B cell (primary cell): ENCODE measurements at regions not wholly inside any gene's neighbourhood (a gene's known extent, or its start where the extent isn't known, plus 50 kb on each side); places are given as distances from the start of the nearest gene placed in this dataset.

Source experiments
- ATAC-seq: fragments of 200-7000 bp; cut with Tn5 transposase; one replicate; pipeline ENCODE4 v1.10.0; 2021; ENCODE audit warnings: low read depth, mild to moderate bottlenecking, moderate number of reproducible peaks, moderate library complexity
- CTCF ChIA-PET: fragments of 350-600 bp; sonication (Branson Sonifier 250); formaldehyde crosslinking; loops from one replicate; lab custom pipeline; 2021; ENCODE audit warnings: antibody characterized with exemption, inconsistent platforms; lab: Charles Lee
- POLR2A ChIA-PET: fragments of 350-600 bp; sonication (Branson Sonifier 250); formaldehyde crosslinking; loops from one replicate; lab custom pipeline; 2021; ENCODE audit warnings: antibody characterized with exemption; lab: Charles Lee
- DNase-seq: peaks from one replicate; pipeline ENCODE4 v3.0.0; 2013
- H2AFZ ChIP-seq: 2 replicates; pipeline ENCODE4 v1.6.1; 2012; ENCODE audit warnings: mild to moderate bottlenecking, low read depth, low read length; ENCODE audit not compliant: insufficient read depth, poor library complexity, severe bottlenecking
- H3K27ac ChIP-seq, 2 donors: 1 replicate in 1 of 2; 2 replicates in 1 of 2; pipeline ENCODE4 v1.5.1; 2012 to 2013; ENCODE audit warnings: low read length in 2 of 2, mild to moderate bottlenecking in 2 of 2, moderate library complexity in 1 of 2
- H3K27me3 ChIP-seq, 4 experiments: fragments of 200-600 bp in 1 of 4; sonication (generic) in 1 of 4; replicated peaks in 1 of 4; 1 replicate in 2 of 4; 2 replicates in 2 of 4; pipeline versions ENCODE4 v1.6.1 to v1.7.0; 2013 to 2016; ENCODE audit warnings: low read length in 3 of 4, mild to moderate bottlenecking in 2 of 4, mixed read lengths in 1 of 4, moderate library complexity in 1 of 4; ENCODE audit not compliant: insufficient read depth in 4 of 4, control insufficient read depth in 3 of 4; ENCODE audit errors: control extremely low read depth in 1 of 4
- H3K36me3 ChIP-seq, 2 experiments: replicated peaks in 1 of 2; 1 replicate in 1 of 2; 2 replicates in 1 of 2; pipeline versions ENCODE4 v1.6.1 to v1.7.1; 2013; ENCODE audit warnings: low read length in 1 of 2; ENCODE audit not compliant: insufficient read depth in 2 of 2, control insufficient read depth in 1 of 2; ENCODE audit errors: control extremely low read depth in 1 of 2, extremely low read depth in 1 of 2
- H3K4me1 ChIP-seq, 2 donors: fragments of 200-600 bp in 1 of 2; sonication (generic) in 1 of 2; 1 replicate in 1 of 2; 2 replicates in 1 of 2; pipeline versions ENCODE4 v1.5.1 to v1.6.1; 2013 to 2017; ENCODE audit warnings: low read length in 2 of 2; ENCODE audit not compliant: control insufficient read depth in 2 of 2, insufficient read depth in 2 of 2
- H3K4me2 ChIP-seq: replicated peaks from 2 replicates; pipeline ENCODE3; 2012; ENCODE audit warnings: mild to moderate bottlenecking, low read depth, low read length; ENCODE audit not compliant: poor library complexity, severe bottlenecking
- H3K4me3 ChIP-seq, 5 experiments: fragments of 200-600 bp in 1 of 5; sonication (generic) in 1 of 5; 1 replicate in 3 of 5; 2 replicates in 2 of 5; pipeline versions ENCODE4 v1.5.1 to v1.7.0; 2011 to 2016; ENCODE audit warnings: low read length in 4 of 5, mild to moderate bottlenecking in 4 of 5, low read depth in 2 of 5, control low read depth in 1 of 5, moderate library complexity in 1 of 5; ENCODE audit not compliant: insufficient read depth in 1 of 5; ENCODE audit errors: control extremely low read depth in 1 of 5, extremely low read depth in 1 of 5
- H3K79me2 ChIP-seq: fragments of 200-600 bp; sonication (generic); one replicate; pipeline ENCODE4 v1.6.0; 2016; ENCODE audit warnings: low read length; ENCODE audit not compliant: control insufficient read depth, insufficient read depth
- H3K9ac ChIP-seq: fragments of 200-600 bp; sonication (generic); 2 replicates; pipeline ENCODE4 v1.6.1; 2017; ENCODE audit warnings: mild to moderate bottlenecking, low read length, moderate library complexity
- H3K9me3 ChIP-seq, 3 donors: one replicate each; pipeline versions ENCODE4 v1.6.1 to v1.7.1; 2013; ENCODE audit warnings: low read length in 2 of 3; ENCODE audit not compliant: control insufficient read depth in 2 of 3, insufficient read depth in 1 of 3; ENCODE audit errors: control extremely low read depth in 1 of 3
- H4K20me1 ChIP-seq: 2 replicates; pipeline ENCODE4 v1.6.0; 2012; ENCODE audit warnings: mild to moderate bottlenecking, low read length; ENCODE audit not compliant: insufficient read depth, control insufficient read depth, poor library complexity, severe bottlenecking
- H3K27ac Mint-ChIP-seq: one replicate; pipeline ENCODE4 v1.8.0; 2021; ENCODE audit warnings: mixed read lengths
- H3K27me3 Mint-ChIP-seq: one replicate; pipeline ENCODE4 v1.8.0; 2021; ENCODE audit warnings: mixed read lengths
- H3K4me1 Mint-ChIP-seq: one replicate; pipeline ENCODE4 v1.8.0; 2021; ENCODE audit warnings: mixed read lengths
- H3K4me3 Mint-ChIP-seq: one replicate; pipeline ENCODE4 v1.8.0; 2021; ENCODE audit warnings: mixed read lengths
- H3K9me3 Mint-ChIP-seq: one replicate; pipeline ENCODE4 v1.8.0; 2022; ENCODE audit warnings: mixed read lengths; ENCODE audit not compliant: insufficient read depth
- CTCF ChIP-seq: fragments of 200-600 bp; IDR thresholded peaks from one replicate; pipeline ENCODE4 v1.8.0; 2022; ENCODE audit warnings: antibody characterized with exemption, mild to moderate bottlenecking
- EZH2 ChIP-seq: IDR thresholded peaks from 2 replicates; pipeline ENCODE4 v1.6.1; 2012; ENCODE audit warnings: borderline replicate concordance, low read depth, mild to moderate bottlenecking, moderate library complexity, low read length; ENCODE audit not compliant: insufficient read depth, poor library complexity, severe bottlenecking
- WGBS: methylation state at CpG from one replicate; pipeline ENCODE4 v1.1.5; 2013; ENCODE audit warnings: missing lambda C conversion rate; ENCODE audit not compliant: insufficient coverage; 5-methylcytosine and 5-hydroxymethylcytosine counted together
- intact Hi-C: fragments of 100-400 bp; cut with micrococcal nuclease; formaldehyde crosslinking; loops from one replicate; pipeline ENCODE4 v1.10.0; 2022

GRCh38 chr6:126152372-126152745 is 166.0 kb downstream of the TRMT11 start:
- Mint-ChIP-seq H3K4me3 (no peak overlapping the region), H3K4me1 (peaks cover 5% of the 10 kb centered on the region), H3K27ac (no peak overlapping the region), H3K27me3 (no peaks in the 10 kb centered on the region), H3K9me3 (no peaks in the 10 kb centered on the region)
- ChIA-PET POLR2A (no interaction called here), CTCF (no interaction called here)
- Histone ChIP-seq H3K4me3 (no peak overlapping the region), H3K4me1 (peaks cover 0 to 6% of the 10 kb centered on the region in 2 donors), H3K79me2 (no peaks in the 10 kb centered on the region), H3K4me2 (no peak overlapping the region), H3K36me3 (no peaks in the 10 kb centered on the region), H3K9ac (no peak overlapping the region), H4K20me1 (no peaks in the 10 kb centered on the region), H3K9me3 (no peaks in the 10 kb centered on the region), H3K27me3 (no peaks in the 10 kb centered on the region), H3K27ac (no peak overlapping the region), H2AFZ (no peak overlapping the region)
- intact Hi-C loops: no loop called here
- TF ChIP-seq EZH2: no peak
- no peak for TF ChIP-seq CTCF
- DNase-seq (no peak), ATAC-seq (no peak)

- Mint-ChIP-seq H3K4me1 (peaks cover 6% of the 10 kb centered on the region), H3K27me3 (no peaks in the 10 kb centered on the region), H3K27ac (no peak overlapping the region), H3K4me3 (no peak overlapping the region), H3K9me3 (no peaks in the 10 kb centered on the region)
- Histone ChIP-seq H3K4me2 (no peak overlapping the region), H3K27ac (no peak overlapping the region), H3K4me3 (no peak overlapping the region), H3K9ac (no peak overlapping the region), H3K9me3 (no peaks in the 10 kb centered on the region), H4K20me1 (no peaks in the 10 kb centered on the region), H3K36me3 (no peaks in the 10 kb centered on the region), H3K4me1 (peaks cover 0 to 6% of the 10 kb centered on the region in 2 donors), H3K79me2 (no peaks in the 10 kb centered on the region), H2AFZ (no peak overlapping the region), H3K27me3 (no peaks in the 10 kb centered on the region)
- ATAC-seq: no peak
- DNase-seq: no peak
- intact Hi-C loops: no loop called here
- WGBS: 100% methylated on average over 2 of the region's 3 CpGs
- ChIA-PET CTCF (no interaction called here), POLR2A (no interaction called here)
- TF ChIP-seq EZH2: no peak
- TF ChIP-seq CTCF: no peak
These were observed 167.3 kb downstream of the TRMT11 start for GRCh38 chr6:126153661-126154060.
